T-helper 17 cell (primary cell): ENCODE measurements at regions not wholly inside any gene's neighbourhood (a gene's known extent, or its start where the extent isn't known, plus 50 kb on each side); places are given as distances from the start of the nearest gene placed in this dataset.

ENCODE experiments used
- ATAC-seq: fragments of 150-1000 bp; cut with Tn5 transposase; 2 replicates; pipeline ENCODE4 v1.10.0; 2021; ENCODE audit warnings: mild to moderate bottlenecking, moderate library complexity
- DNase-seq, 3 donors: peaks; one replicate each; pipeline versions ENCODE4 v3.0.0 to v3.0.0-alpha.2; 2020 to 2021
- H3K9me3 ChIP-seq: one replicate; pipeline ENCODE4 v1.7.0; 2013; ENCODE audit warnings: low read length, mild to moderate bottlenecking; ENCODE audit not compliant: control insufficient read depth, poor library complexity, severe bottlenecking
- H3K27ac Mint-ChIP-seq: one replicate; pipeline ENCODE4 v1.8.0; 2022; ENCODE audit warnings: mild to moderate bottlenecking, moderate library complexity, mixed read lengths
- H3K27me3 Mint-ChIP-seq: one replicate; pipeline ENCODE4 v1.8.0; 2022; ENCODE audit warnings: mixed read lengths
- H3K36me3 Mint-ChIP-seq: one replicate; pipeline ENCODE4 v1.8.0; 2022; ENCODE audit warnings: low read depth, mixed read lengths
- H3K4me1 Mint-ChIP-seq: one replicate; pipeline ENCODE4 v1.8.0; 2022; ENCODE audit warnings: mild to moderate bottlenecking, mixed read lengths
- H3K4me3 Mint-ChIP-seq: one replicate; pipeline ENCODE4 v1.8.0; 2022; ENCODE audit warnings: mild to moderate bottlenecking, moderate library complexity, mixed read lengths

DNA sequence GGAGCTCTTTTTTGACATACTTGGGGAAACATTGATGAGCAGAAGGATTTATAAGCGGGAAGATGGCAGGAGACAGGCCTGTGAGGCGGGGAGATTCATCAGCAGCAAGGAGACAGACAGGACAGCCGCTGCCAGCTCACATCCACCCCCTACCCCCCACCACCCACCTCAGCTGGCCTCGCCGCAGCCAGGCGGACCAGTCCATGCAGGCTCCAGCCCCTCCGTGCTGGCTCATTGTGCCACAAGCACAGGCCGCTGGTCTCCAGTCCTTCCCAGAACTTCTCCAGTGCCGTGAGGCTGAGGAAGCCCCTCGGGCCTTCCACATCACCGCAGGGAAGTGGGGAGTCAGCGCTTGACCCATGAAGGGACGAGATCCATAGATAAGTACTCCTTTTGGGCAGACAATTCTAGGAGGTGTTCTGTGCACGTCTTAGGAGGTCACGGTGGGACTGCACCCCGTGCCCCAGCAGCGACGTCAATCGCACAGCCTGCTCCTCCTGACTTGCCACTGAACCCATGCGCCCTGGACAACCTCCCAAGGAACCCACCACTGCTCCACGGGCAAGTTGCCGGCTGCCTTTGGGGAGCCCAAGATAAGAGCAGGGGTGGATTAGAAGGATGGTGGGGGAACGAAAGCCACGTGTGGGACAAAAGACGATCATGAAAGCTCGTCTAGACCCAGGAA is 323.6 kb downstream of the C16orf95 start:
- DNase-seq = no peak

DNA sequence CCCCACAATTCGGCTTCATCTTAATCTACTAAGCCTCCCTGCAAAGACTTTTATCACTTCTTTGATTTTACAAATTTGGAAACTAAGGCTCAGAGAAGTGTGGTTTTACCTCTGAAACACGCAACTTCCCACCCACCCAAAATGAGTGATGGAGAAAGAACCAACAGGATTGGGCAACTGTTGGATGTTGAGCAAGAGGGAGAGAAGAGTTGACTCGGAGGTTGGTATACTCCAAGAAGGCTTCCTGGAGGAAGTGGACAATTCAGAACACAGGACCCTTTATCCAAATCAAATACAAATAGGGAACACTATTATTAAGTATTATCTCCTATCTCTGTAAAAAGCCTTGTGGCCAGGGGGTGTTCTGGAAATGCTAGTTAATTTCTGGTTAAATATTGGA is 323.0 kb downstream of the C16orf95 start:
- H3K27me3 Mint-ChIP-seq = peaks cover 31% of the 10 kb centered on the region
- H3K36me3 Mint-ChIP-seq = no peaks in the 10 kb centered on the region
- no peak for DNase-seq
- H3K4me1 Mint-ChIP-seq = peaks cover 4% of the 10 kb centered on the region
- ATAC-seq = no peak
- no peaks in the 10 kb centered on the region for H3K9me3 ChIP-seq
- no peak overlapping the region for H3K27ac Mint-ChIP-seq
- H3K4me3 Mint-ChIP-seq = no peak overlapping the region

More for the DNA sequence above, 323.6 kb downstream of the C16orf95 start:
- no peak overlapping the region for H3K27ac Mint-ChIP-seq
- H3K27me3 Mint-ChIP-seq = peaks cover 38% of the 10 kb centered on the region
- peaks cover 4% of the 10 kb centered on the region for H3K4me1 Mint-ChIP-seq
- no peak for ATAC-seq
- no peaks in the 10 kb centered on the region for H3K9me3 ChIP-seq
- no peak overlapping the region for H3K4me3 Mint-ChIP-seq
- H3K36me3 Mint-ChIP-seq = no peaks in the 10 kb centered on the region

DNA sequence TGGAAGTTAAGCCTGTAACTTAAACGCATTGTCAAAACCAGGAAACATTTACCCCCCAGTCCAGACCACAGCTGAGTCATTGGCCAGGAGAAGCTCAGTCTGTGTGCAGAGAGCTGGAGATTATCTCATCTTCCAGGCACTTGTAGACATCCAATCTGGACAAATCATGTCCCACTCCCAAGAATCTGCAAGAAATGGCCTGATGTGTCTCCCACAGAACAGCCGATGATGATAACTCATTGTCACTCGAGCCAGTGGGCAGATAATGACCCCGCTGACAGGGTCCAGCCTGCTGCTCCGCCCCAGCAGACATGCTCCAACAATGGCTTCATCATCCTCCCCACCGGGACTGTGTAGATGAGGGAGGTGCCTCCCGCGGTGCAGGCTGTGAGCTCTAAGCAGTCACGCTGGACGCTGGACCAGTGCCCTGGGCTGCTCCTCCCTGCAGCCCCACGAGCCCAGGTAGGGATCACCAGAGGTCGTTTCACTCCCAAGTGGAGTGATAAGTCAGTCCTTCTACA is 322.5 kb downstream of the C16orf95 start:
- ATAC-seq = no peak
- Mint-ChIP-seq H3K36me3 (no peaks in the 10 kb centered on the region), H3K4me1 (peaks cover 4% of the 10 kb centered on the region), H3K4me3 (no peak overlapping the region), H3K27ac (no peak overlapping the region), H3K27me3 (peaks cover 27% of the 10 kb centered on the region)
- H3K9me3 ChIP-seq = no peaks in the 10 kb centered on the region
- no peak for DNase-seq

DNA sequence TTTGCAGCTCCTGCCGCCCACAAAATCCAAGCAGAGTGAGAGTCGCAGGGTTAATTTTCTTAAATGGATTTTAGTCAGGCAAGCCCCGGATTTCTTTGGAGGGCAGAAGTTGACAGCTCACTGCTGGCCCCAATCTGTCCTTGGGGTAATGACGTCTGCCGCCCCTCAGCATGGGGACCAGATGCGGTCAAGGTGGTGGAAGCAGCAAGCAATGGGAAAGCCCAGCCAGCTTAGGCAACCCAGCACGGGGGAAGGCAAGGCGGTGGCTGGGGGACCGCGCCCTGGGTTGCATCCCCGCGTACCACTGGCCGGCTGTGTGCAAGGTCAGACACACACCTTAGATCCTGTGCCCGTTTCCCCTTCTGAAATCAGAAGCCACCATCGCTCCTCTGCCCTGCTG is 321.7 kb downstream of the C16orf95 start:
- no peaks in the 10 kb centered on the region for H3K9me3 ChIP-seq
- peaks cover 21% of the 10 kb centered on the region for H3K27me3 Mint-ChIP-seq
- H3K27ac Mint-ChIP-seq = no peak overlapping the region
- H3K4me3 Mint-ChIP-seq = no peak overlapping the region
- H3K36me3 Mint-ChIP-seq = no peaks in the 10 kb centered on the region
- no peak for DNase-seq
- peaks cover under 1% of the 10 kb centered on the region for H3K4me1 Mint-ChIP-seq
- ATAC-seq = no peak

DNA sequence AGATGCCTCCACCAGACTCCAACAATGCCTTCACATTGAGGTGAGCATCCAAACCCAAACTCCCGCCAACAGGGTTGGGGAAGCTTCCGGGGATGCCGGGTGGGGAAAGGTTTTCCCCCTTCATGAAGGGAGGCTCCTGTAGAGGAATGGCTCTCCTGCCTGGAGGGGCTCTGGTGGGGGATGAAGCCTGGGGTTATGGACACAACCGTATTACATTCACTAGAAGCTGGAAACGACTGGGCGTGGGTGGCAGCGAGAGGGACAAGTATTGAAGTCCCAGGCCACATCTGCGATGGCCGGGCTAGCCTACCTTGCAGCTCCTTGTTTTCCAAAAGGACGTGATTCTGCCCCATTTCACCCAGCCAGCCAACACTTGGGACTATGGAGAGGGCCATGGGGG is 321.1 kb downstream of the C16orf95 start:
- H3K27ac Mint-ChIP-seq = no peak overlapping the region
- ATAC-seq (no peak), DNase-seq (no peak)
- no peaks in the 10 kb centered on the region for H3K36me3 Mint-ChIP-seq
- H3K9me3 ChIP-seq = no peaks in the 10 kb centered on the region
- H3K27me3 Mint-ChIP-seq = peaks cover 17% of the 10 kb centered on the region
- no peaks in the 10 kb centered on the region for H3K4me1 Mint-ChIP-seq
- no peak overlapping the region for H3K4me3 Mint-ChIP-seq

DNA sequence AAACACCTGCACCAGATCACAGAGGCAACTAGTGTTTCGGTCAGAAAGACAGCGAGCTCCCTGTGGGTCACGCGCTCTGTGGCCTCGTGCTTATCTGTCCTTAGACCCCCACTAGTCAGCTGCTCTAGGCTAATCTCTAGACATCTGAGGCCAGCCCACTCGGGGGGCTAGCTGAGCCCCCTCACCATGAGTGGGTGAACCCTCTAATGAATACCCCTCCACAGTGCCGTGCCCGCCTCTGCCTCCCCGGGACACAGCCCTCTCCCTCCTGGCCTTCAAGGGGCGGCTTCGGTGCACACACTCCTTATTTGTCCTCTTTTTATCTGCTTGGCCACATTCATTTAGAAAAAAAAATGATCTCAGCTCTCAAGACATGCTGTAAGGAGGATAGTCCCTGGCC is 320.1 kb downstream of the C16orf95 start:
- Mint-ChIP-seq H3K4me3 (no peak overlapping the region), H3K27ac (no peak overlapping the region)
- no peak for ATAC-seq

DNA sequence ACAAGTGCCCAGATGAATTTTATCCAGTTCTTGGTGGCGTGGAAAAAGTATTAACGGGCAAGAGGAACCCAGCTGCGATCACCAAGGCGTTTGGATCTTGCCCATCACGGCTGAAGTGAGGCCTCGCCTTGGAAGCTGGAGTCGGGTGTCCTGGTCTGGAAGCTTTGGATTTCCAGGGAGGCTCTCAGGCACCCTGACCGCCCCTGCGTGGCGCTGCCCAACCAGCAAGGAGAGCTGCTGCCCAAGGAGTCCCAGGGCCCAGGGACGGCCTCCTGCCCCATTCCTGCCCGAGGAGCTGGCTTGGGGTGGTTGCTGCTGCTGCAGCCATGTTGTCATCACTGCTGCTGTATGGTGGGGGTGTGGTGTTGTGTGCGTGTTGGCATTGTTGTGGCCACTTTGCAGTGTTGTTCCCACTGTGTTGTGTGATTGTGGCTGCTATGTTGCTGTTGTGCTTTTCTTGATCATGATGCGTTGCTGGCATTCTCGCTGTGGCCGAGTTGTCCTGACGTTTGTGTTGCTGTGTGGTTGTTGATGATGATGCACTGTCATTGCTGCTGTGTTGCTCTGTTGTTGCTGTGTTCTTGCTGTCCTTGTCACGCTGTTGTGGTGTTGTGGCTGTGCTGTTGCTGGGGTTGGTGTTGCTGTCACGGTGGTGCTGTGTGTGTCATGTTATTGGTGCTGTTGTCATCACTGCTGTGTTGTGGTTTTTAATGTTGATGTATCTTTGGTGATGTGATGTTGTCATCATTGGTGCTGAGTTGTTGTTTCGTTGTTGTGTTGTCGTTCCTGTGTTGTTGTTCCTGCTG is 318.8 kb downstream of the C16orf95 start:
- Mint-ChIP-seq H3K4me1 (no peaks in the 10 kb centered on the region), H3K36me3 (no peaks in the 10 kb centered on the region), H3K27ac (no peak overlapping the region), H3K27me3 (peaks cover 4% of the 10 kb centered on the region), H3K4me3 (no peak overlapping the region)
- DNase-seq (no peak), ATAC-seq (no peak)
- H3K9me3 ChIP-seq = no peaks in the 10 kb centered on the region

More for the DNA sequence above, 320.1 kb downstream of the C16orf95 start:
- DNase-seq = no peak
- Mint-ChIP-seq H3K27me3 (peaks cover 8% of the 10 kb centered on the region), H3K36me3 (no peaks in the 10 kb centered on the region), H3K4me1 (no peaks in the 10 kb centered on the region)
- H3K9me3 ChIP-seq = no peaks in the 10 kb centered on the region

DNA sequence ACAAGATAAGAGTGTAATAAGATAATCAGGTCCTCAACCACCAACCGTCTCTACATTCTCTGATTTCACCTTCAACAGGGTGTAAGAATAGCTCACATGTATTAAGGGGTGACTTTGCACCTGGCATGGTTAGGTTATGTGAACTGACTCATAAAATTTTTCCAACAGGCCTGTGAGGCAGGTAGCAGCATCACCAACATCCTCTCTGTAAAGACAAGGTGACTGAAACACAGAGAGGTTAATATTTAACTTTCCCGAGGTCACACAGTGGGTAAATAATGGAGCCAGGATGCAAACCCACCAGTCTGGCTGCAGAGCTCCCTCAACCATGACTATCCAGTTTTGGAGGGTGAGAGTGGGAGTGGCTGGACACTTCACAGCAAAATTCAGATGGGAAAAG is 317.2 kb downstream of the C16orf95 start:
- Mint-ChIP-seq H3K4me1 (no peaks in the 10 kb centered on the region), H3K27me3 (peaks cover under 1% of the 10 kb centered on the region), H3K36me3 (no peaks in the 10 kb centered on the region), H3K27ac (no peak overlapping the region), H3K4me3 (no peak overlapping the region)
- DNase-seq = no peak
- no peaks in the 10 kb centered on the region for H3K9me3 ChIP-seq
- no peak for ATAC-seq

DNA sequence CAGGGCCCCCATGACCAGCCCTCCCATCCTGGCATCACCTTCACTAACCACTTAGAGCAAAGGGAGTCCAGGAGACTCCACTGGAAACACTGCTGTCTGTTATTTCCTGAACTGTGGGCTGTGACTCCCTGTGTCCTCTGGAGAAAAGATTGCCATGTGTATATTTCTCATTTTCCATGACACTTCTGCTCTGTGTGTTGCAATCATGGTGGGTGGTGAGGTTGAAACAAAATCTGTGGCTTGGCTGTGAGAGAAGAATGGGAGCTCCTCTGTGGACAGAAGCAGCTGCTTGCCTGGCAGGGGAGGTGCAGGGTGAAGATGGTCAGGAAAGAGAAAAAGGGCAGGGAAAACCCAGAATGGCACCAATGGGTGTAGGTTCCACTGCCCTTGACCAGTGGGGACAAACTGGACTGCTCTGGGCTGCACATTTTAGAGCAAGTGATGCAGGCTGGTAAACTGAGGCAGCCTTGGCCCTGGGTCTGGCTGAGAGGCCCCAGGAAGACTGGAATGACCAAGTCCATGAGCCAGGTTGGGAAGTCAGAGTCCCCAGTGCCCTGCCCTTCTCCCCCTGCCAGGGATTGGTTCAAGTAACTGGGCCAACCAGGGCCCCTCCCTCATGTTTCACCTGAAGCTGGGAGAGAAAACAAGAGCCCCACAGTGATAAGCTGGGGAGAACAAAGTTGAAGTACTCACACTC is 314.3 kb downstream of the C16orf95 start:
- H3K9me3 ChIP-seq = no peaks in the 10 kb centered on the region
- no peaks in the 10 kb centered on the region for H3K4me1 Mint-ChIP-seq
- no peaks in the 10 kb centered on the region for H3K36me3 Mint-ChIP-seq
- ATAC-seq (no peak), DNase-seq (no peak)
- peaks cover 9% of the 10 kb centered on the region for H3K27me3 Mint-ChIP-seq
- H3K27ac Mint-ChIP-seq = no peak overlapping the region
- H3K4me3 Mint-ChIP-seq = no peak overlapping the region

DNA sequence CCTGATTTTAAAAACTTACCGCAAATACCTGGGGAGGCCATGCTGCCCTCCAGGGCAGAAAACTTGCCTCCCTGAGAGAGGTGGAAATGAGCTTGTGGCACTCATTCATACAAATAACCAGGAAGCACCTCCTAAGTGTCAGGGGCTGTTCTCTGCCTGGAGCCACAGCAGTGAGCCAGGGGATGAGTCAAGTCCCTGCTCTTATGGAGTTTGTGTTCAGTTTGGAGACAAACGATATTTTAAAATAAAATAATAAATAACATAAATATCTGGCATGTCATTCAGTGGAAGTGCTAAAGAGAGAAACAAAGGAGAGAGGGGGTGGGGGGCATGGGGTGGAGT is 313.8 kb downstream of the C16orf95 start:
- H3K27me3 Mint-ChIP-seq = peaks cover 9% of the 10 kb centered on the region
- no peaks in the 10 kb centered on the region for H3K36me3 Mint-ChIP-seq
- H3K27ac Mint-ChIP-seq = no peak overlapping the region
- H3K4me1 Mint-ChIP-seq = no peaks in the 10 kb centered on the region
- ATAC-seq (no peak), DNase-seq (no peak)
- no peaks in the 10 kb centered on the region for H3K9me3 ChIP-seq
- no peak overlapping the region for H3K4me3 Mint-ChIP-seq

DNA sequence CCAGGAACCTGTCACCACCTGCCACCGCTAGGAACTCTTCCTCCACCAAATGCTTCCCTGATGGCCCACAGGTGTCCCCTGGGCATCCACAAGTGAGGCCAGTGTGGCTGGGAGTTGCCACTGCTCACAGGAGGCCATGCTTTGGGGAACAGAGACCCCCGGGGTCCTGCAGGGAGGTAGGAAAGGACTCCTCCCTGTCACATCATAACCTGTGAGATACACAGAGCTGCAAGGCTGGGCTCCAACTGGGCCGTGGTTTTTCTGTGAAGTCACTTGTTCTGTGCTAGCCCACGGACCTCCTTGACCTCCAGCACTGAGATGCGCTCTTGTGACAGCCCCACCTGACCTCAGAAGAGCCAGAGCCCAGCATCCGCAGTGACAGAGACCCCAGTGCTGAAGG is 311.2 kb downstream of the C16orf95 start:
- no peak overlapping the region for H3K27ac Mint-ChIP-seq
- no peaks in the 10 kb centered on the region for H3K36me3 Mint-ChIP-seq
- H3K4me3 Mint-ChIP-seq = no peak overlapping the region
- DNase-seq = no peak
- ATAC-seq = no peak
- H3K9me3 ChIP-seq = no peaks in the 10 kb centered on the region
- H3K27me3 Mint-ChIP-seq = peaks cover 9% of the 10 kb centered on the region
- H3K4me1 Mint-ChIP-seq = no peaks in the 10 kb centered on the region

DNA sequence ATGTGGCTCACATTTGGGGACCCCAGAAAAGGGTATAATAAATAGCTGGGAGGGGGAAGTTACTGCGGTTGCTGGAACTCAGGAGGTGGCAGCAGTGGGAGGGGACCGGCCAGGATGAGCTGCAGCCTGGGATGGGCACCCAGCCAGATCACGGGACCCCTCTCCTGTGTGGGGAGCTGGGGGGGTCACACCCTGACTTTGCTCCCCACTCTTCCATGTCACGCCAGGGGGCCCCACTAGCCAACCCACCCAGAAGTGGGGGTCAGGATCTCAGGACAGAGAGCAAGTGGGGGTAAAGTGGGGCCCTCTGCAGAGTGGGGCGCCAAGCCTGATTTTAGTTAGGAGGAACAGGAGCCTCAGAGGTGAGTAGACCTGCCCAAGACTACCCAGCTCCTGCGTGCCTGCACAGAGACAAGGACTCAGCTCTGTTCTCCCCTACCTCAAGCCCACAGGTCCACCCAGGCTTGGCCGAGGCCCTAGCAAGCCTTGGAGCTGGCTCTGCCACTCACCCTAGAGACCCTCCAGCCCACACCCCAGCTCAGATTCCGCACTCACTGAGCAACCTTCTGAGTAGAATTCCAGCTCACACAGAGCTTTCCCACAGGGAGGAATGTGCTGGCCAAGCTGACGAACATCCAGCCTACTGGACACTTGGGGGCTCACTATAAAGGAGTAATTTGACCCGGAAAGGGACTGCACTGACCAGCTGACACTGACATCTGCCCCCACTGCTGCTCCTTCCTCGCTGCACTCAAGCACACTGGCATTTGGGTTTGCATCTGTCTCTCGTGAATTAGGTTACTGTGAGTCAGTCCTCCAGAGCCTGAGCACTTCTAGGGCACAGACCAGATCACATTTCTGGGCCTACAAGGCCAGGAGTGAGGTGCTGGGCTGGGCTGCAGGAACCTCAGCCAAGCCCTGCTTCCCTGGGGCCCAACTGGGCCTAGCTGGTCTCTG is 310.1 kb downstream of the C16orf95 start:
- ATAC-seq (no peak), DNase-seq (no peak)
- Mint-ChIP-seq H3K36me3 (no peaks in the 10 kb centered on the region), H3K27me3 (peaks cover 9% of the 10 kb centered on the region), H3K4me3 (no peak overlapping the region), H3K4me1 (no peaks in the 10 kb centered on the region), H3K27ac (no peak overlapping the region)
- H3K9me3 ChIP-seq = no peaks in the 10 kb centered on the region
